Activated CD4-positive, alpha-beta memory T cell treated with anti-CD3 and anti-CD28 coated beads for 36 hours (primary cell): ENCODE measurements at regions not wholly inside any gene's neighbourhood (a gene's known extent, or its start where the extent isn't known, plus 50 kb on each side); places are given as distances from the start of the nearest gene placed in this dataset.

Experiments
- CTCF ChIA-PET: fragments of 350-600 bp; sonication (Branson Sonifier 250); formaldehyde crosslinking; loops from one replicate; lab custom pipeline; 2021; ENCODE audit warnings: antibody characterized with exemption, inconsistent platforms; lab: Charles Lee
- POLR2A ChIA-PET: fragments of 350-600 bp; sonication (Branson Sonifier 250); formaldehyde crosslinking; loops from one replicate; lab custom pipeline; 2021; ENCODE audit warnings: antibody characterized with exemption; lab: Charles Lee
- DNase-seq: peaks from one replicate; pipeline ENCODE4 v3.0.0-alpha.2; 2020
- H3K27ac Mint-ChIP-seq: one replicate; pipeline ENCODE4 v1.8.0; 2021; ENCODE audit warnings: mixed read lengths
- H3K27me3 Mint-ChIP-seq: one replicate; pipeline ENCODE4 v1.8.0; 2021; ENCODE audit warnings: mixed read lengths
- H3K36me3 Mint-ChIP-seq: one replicate; pipeline ENCODE4 v1.8.0; 2021; ENCODE audit warnings: mixed read lengths
- H3K4me1 Mint-ChIP-seq: one replicate; pipeline ENCODE4 v1.8.0; 2021; ENCODE audit warnings: low read depth, mixed read lengths
- H3K4me3 Mint-ChIP-seq: one replicate; pipeline ENCODE4 v1.8.0; 2021; ENCODE audit warnings: mild to moderate bottlenecking, mixed read lengths
- H3K9me3 Mint-ChIP-seq: one replicate; pipeline ENCODE4 v1.8.0; 2021; ENCODE audit warnings: mixed read lengths
- intact Hi-C: fragments of 100-400 bp; cut with micrococcal nuclease; formaldehyde crosslinking; loops from one replicate; pipeline ENCODE4 v1.15.1; 2023

DNA sequence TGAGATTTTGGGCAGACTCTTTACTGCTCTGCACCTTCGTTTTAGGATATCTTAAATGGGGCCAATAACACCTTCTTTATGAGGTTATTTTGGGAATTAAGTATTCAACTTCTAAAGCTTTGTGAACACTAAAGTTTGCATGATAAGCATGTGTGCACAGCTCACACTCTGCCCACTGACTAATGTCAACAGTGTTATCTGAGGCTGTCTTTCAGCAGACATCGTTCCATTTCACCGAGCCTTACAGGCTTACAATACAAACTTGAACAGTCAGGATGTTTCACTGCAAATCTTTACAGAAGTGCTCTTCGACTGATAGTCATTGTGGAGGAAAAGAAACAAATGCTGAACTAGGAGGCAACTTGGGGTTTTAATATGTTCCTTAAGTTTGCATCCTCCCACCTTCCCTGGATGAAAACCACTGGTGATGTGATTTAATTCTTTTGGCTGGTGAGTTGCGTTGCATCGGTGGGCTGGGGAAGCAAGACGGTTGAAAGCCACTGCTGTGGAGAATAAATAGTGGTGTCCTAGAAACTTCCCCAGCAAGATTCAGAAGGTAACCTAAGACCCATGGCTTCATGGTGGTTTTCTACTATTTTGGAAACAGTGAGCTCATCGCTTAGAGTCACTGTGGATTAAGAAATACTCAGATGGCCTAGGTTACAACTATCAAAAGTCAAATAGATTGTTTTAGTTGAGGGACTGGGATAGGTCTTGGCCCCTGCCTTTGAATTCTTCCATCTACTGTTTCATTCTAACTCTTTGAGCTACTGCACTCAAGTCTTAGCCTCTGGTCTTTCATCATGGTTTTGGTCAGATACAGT, 167.2 kb upstream of the MAP3K7 start:
- Mint-ChIP-seq H3K4me1 (no peaks in the 10 kb centered on the region), H3K27me3 (peaks cover 7% of the 10 kb centered on the region), H3K4me3 (no peak overlapping the region), H3K27ac (no peak overlapping the region), H3K36me3 (no peaks in the 10 kb centered on the region), H3K9me3 (no peaks in the 10 kb centered on the region)
- ChIA-PET POLR2A (no interaction called here), CTCF (interaction anchor here (0.6 kb wide), 1 partner anchor 52 kb away, joined by 3 read pairs; no protein-coding TSS in a partner anchor)
- intact Hi-C loops, result no loop called here
- DNase-seq, result no peak

GRCh38 chr6:90739802-90740201, 152.9 kb upstream of the MAP3K7 start:
- no peaks in the 10 kb centered on the region for H3K27me3 Mint-ChIP-seq
- no peaks in the 10 kb centered on the region for H3K9me3 Mint-ChIP-seq
- DNase-seq, result no peak
- ChIA-PET CTCF (no interaction called here), POLR2A (no interaction called here)
- H3K36me3 Mint-ChIP-seq, result no peaks in the 10 kb centered on the region
- H3K4me1 Mint-ChIP-seq, result no peaks in the 10 kb centered on the region
- intact Hi-C loops, result no loop called here
- H3K4me3 Mint-ChIP-seq, result no peak overlapping the region
- H3K27ac Mint-ChIP-seq, result no peak overlapping the region

DNA sequence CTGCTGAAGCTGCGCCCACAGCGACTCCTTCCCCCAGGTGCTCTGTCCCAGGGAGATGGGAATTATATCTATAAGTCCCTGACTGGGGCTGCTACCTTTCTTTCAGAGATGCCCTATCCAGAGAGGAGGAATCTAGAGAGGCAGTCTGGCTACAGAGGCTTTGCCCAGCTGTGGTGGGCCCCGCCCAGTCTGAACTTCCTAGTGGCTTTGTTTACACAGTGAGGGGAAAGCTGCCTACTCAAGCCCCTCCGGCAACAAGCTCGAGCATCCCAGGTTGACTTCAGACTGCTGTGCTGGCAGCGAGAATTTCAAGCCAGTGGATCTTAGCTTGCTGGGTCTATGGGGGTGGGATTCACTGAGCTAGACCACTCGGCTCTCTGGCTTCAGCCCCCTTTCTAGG, 152.5 kb upstream of the MAP3K7 start:
- ChIA-PET CTCF (no interaction called here), POLR2A (no interaction called here)
- Mint-ChIP-seq H3K4me1 (no peaks in the 10 kb centered on the region), H3K27ac (no peak overlapping the region), H3K27me3 (no peaks in the 10 kb centered on the region), H3K9me3 (no peaks in the 10 kb centered on the region), H3K4me3 (no peak overlapping the region), H3K36me3 (peaks cover under 1% of the 10 kb centered on the region)
- no peak for DNase-seq
- intact Hi-C loops, result no loop called here

GRCh38 chr6:90730151-90730673, 143.3 kb upstream of the MAP3K7 start:
- Mint-ChIP-seq H3K4me3 (no peak overlapping the region), H3K36me3 (peaks cover 2% of the 10 kb centered on the region), H3K27ac (no peak overlapping the region), H3K27me3 (peaks cover 1% of the 10 kb centered on the region), H3K4me1 (no peaks in the 10 kb centered on the region), H3K9me3 (no peaks in the 10 kb centered on the region)
- ChIA-PET POLR2A (no interaction called here), CTCF (no interaction called here)
- intact Hi-C loops, result no loop called here
- DNase-seq, result no peak

- no peak for DNase-seq
- Mint-ChIP-seq H3K4me3 (no peak overlapping the region), H3K27me3 (peaks cover 3% of the 10 kb centered on the region), H3K9me3 (no peaks in the 10 kb centered on the region), H3K4me1 (no peaks in the 10 kb centered on the region), H3K36me3 (no peaks in the 10 kb centered on the region), H3K27ac (no peak overlapping the region)
- CTCF ChIA-PET, result no interaction called here
- POLR2A ChIA-PET, result no interaction called here
- intact Hi-C loops, result no loop called here
Measured at GRCh38 chr6:90729057-90729456, 142.2 kb upstream of the MAP3K7 start.

- CTCF ChIA-PET, result no interaction called here
Measured at GRCh38 chr6:90722648-90723047, 135.8 kb upstream of the MAP3K7 start.

GRCh38 chr6:90720404-90720803, 133.5 kb upstream of the MAP3K7 start:
- Mint-ChIP-seq H3K27me3 (peaks cover 7% of the 10 kb centered on the region), H3K27ac (no peak overlapping the region), H3K36me3 (no peaks in the 10 kb centered on the region), H3K4me1 (peaks cover 5% of the 10 kb centered on the region), H3K4me3 (no peak overlapping the region), H3K9me3 (no peaks in the 10 kb centered on the region)
- ChIA-PET POLR2A (no interaction called here), CTCF (no interaction called here)
- intact Hi-C loops, result no loop called here
- DNase-seq, result no peak

More at GRCh38 chr6:90722648-90723047, 135.8 kb upstream of the MAP3K7 start:
- no peak for DNase-seq
- peaks cover 7% of the 10 kb centered on the region for H3K27me3 Mint-ChIP-seq
- no peak overlapping the region for H3K27ac Mint-ChIP-seq
- H3K4me3 Mint-ChIP-seq, result no peak overlapping the region
- no peaks in the 10 kb centered on the region for H3K36me3 Mint-ChIP-seq
- peaks cover 5% of the 10 kb centered on the region for H3K4me1 Mint-ChIP-seq
- no peaks in the 10 kb centered on the region for H3K9me3 Mint-ChIP-seq
- POLR2A ChIA-PET, result no interaction called here
- intact Hi-C loops, result no loop called here

- Mint-ChIP-seq H3K4me1 (peaks cover 5% of the 10 kb centered on the region), H3K9me3 (no peaks in the 10 kb centered on the region), H3K27me3 (peaks cover 6% of the 10 kb centered on the region), H3K27ac (no peak overlapping the region), H3K4me3 (no peak overlapping the region), H3K36me3 (no peaks in the 10 kb centered on the region)
- ChIA-PET CTCF (no interaction called here), POLR2A (no interaction called here)
- intact Hi-C loops, result no loop called here
- DNase-seq, result no peak
Measured at GRCh38 chr6:90719321-90720195, 132.7 kb upstream of the MAP3K7 start.

DNA sequence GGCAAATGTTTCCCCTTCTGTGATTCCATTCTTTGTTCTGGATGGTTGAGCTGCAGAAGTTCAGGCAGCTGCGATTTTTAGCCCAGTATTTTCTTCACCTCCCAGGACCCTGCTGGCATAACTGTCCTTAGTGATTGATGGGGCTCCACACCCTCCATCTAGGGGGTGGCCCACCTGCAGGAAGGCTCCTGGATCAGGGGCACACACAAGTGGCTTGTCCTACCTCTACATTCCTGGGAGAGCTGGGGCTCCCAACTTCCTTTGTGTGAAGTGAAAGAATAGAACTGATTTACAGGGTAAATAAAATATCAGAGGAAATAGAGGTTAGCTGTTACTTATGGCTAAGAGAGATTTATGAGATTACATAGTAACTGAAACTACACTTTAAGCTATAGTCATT, 129.5 kb upstream of the MAP3K7 start:
- CTCF ChIA-PET, result no interaction called here
- H3K27ac Mint-ChIP-seq, result no peak overlapping the region
- no peaks in the 10 kb centered on the region for H3K9me3 Mint-ChIP-seq

DNA sequence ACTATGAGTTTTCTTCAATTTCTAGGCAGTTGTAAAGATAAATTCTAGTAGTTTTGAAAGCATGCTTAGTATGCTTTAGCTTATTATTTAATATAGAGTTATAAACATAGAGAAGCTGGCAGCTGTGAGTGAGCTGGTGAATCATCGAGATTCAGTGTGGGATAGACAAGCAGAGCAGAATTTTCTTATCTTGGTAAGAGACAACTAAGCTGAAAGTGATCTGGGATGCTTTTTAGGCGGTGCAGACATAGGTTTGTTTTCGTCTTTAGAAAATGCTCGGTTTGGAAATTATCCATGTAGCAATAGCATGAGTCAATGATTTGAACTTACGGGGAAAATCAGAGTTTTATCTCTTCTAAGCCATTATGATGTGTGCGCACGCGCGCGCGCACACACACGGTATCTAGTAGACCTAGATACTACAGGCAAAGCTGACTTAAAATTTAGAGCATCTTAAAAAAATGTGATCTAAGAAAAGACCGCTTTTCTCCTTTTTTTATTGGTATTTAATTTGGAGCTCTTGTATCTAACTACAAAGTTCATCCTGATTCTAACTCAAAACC, 128.3 kb upstream of the MAP3K7 start:
- CTCF ChIA-PET, result no interaction called here
- POLR2A ChIA-PET, result no interaction called here
- peaks cover 12% of the 10 kb centered on the region for H3K27me3 Mint-ChIP-seq
- peaks cover 5% of the 10 kb centered on the region for H3K4me1 Mint-ChIP-seq
- no peaks in the 10 kb centered on the region for H3K9me3 Mint-ChIP-seq
- no peak overlapping the region for H3K27ac Mint-ChIP-seq
- intact Hi-C loops, result no loop called here
- no peak for DNase-seq
- H3K4me3 Mint-ChIP-seq, result no peak overlapping the region
- no peaks in the 10 kb centered on the region for H3K36me3 Mint-ChIP-seq

More for the DNA sequence above, 129.5 kb upstream of the MAP3K7 start:
- Mint-ChIP-seq H3K36me3 (no peaks in the 10 kb centered on the region), H3K4me3 (no peak overlapping the region), H3K4me1 (peaks cover 5% of the 10 kb centered on the region), H3K27me3 (peaks cover 12% of the 10 kb centered on the region)
- intact Hi-C loops, result no loop called here
- POLR2A ChIA-PET, result no interaction called here
- no peak for DNase-seq

DNA sequence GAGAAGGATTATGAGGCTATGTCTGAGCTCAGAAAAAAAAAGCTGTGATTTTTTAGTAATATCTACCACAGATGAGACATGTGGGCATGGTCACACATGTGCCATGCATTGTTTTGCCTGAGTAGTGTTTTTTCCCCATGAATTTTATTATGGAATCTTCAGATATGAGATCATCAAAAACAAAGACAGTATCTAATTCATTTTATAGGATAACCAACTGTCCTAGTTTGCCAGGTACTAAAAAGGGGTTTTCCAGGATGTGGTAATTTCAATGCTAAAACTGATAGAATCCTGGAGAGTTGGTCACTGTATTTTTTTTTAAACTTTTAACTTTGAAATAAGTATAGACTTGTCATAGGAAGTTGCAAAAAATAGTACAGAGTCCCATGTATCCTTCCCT, 127.4 kb upstream of the MAP3K7 start:
- intact Hi-C loops, result no loop called here
- CTCF ChIA-PET, result no interaction called here

GRCh38 chr6:90712114-90712513, 125.2 kb upstream of the MAP3K7 start:
- Mint-ChIP-seq H3K36me3 (no peaks in the 10 kb centered on the region), H3K4me1 (no peaks in the 10 kb centered on the region), H3K4me3 (no peak overlapping the region), H3K9me3 (no peaks in the 10 kb centered on the region), H3K27me3 (peaks cover 15% of the 10 kb centered on the region), H3K27ac (no peak overlapping the region)
- intact Hi-C loops, result no loop called here
- ChIA-PET CTCF (no interaction called here), POLR2A (no interaction called here)
- DNase-seq, result no peak

More for the DNA sequence above, 127.4 kb upstream of the MAP3K7 start:
- Mint-ChIP-seq H3K36me3 (no peaks in the 10 kb centered on the region), H3K9me3 (no peaks in the 10 kb centered on the region), H3K4me1 (no peaks in the 10 kb centered on the region), H3K27me3 (peaks cover 9% of the 10 kb centered on the region), H3K4me3 (no peak overlapping the region), H3K27ac (no peak overlapping the region)
- no peak for DNase-seq
- POLR2A ChIA-PET, result no interaction called here
